GM12873 (cell line): ENCODE measurements at regions not wholly inside any gene's neighbourhood (a gene's known extent, or its start where the extent isn't known, plus 50 kb on each side); places are given as distances from the start of the nearest gene placed in this dataset.

Source experiments
- CTCF ChIP-seq: IDR thresholded peaks from 2 replicates; pipeline ENCODE4 v1.5.1; 2012; ENCODE audit warnings: low read depth, mild to moderate bottlenecking, moderate library complexity, low read length, control low read depth; ENCODE audit not compliant: insufficient read depth; ENCODE audit errors: missing control alignments

- TF ChIP-seq CTCF: no peak
Measured at GRCh38 chr1:170219163-170219562, 73.4 kb downstream of the NTMT2 start.

GRCh38 chr1:170221031-170221430 lies 75.3 kb downstream of the NTMT2 start:
- TF ChIP-seq CTCF: no peak

GRCh38 chr1:170221495-170221894 lies 75.7 kb downstream of the NTMT2 start:
- no peak for TF ChIP-seq CTCF

GRCh38 chr1:170224469-170224868 lies 78.7 kb downstream of the NTMT2 start:
- no peak for TF ChIP-seq CTCF

- no peak for TF ChIP-seq CTCF
Measured at GRCh38 chr1:170225781-170226530, 80.2 kb downstream of the NTMT2 start.

- TF ChIP-seq CTCF: no peak
Measured at GRCh38 chr1:170226767-170227166, 81.0 kb downstream of the NTMT2 start.

- no peak for TF ChIP-seq CTCF
Measured at GRCh38 chr1:170230323-170230722, 84.6 kb downstream of the NTMT2 start.
